Gastroesophageal sphincter (tissue), 4 donors: ENCODE measurements at regions not wholly inside any gene's neighbourhood (a gene's known extent, or its start where the extent isn't known, plus 50 kb on each side); places are given as distances from the start of the nearest gene placed in this dataset.

Source experiments
- ATAC-seq: fragments of 150-250 bp; one replicate; pipeline ENCODE4 v1.9.1; 2016; ENCODE audit warnings: mild to moderate bottlenecking, moderate library complexity
- H3K27ac ChIP-seq, 4 donors: fragments of 200-600 bp; sonication (generic) in 3 of 4; 1 replicate in 3 of 4; 2 replicates in 1 of 4; pipeline ENCODE4 v1.5.1; 2016 to 2019
- H3K27me3 ChIP-seq: fragments of 200-600 bp; sonication (generic); one replicate; pipeline ENCODE4 v1.5.1; 2019
- H3K36me3 ChIP-seq, 2 donors: fragments of 200-600 bp; sonication (generic); one replicate each; pipeline ENCODE4 v1.5.1; 2019; ENCODE audit warnings: control low read depth in 1 of 2
- H3K4me1 ChIP-seq, 3 donors: fragments of 200-600 bp; sonication (generic); 1 replicate in 2 of 3; 2 replicates in 1 of 3; pipeline ENCODE4 v1.5.1; 2016 to 2019; ENCODE audit warnings: control low read depth in 2 of 3
- H3K4me3 ChIP-seq, 2 donors: fragments of 200-600 bp; sonication (generic); one replicate each; pipeline ENCODE4 v1.5.1; 2019; ENCODE audit warnings: mild to moderate bottlenecking in 1 of 2, moderate library complexity in 1 of 2
- H3K9me3 ChIP-seq, 3 donors: fragments of 200-600 bp; sonication (generic); one replicate each; pipeline ENCODE4 v1.5.1; 2017 to 2019; ENCODE audit warnings: control low read depth in 2 of 3
- CTCF ChIP-seq, 4 experiments: fragments of 200-600 bp in 2 of 4; fragments of 450-650 bp in 2 of 4; sonication (generic) in 1 of 4; IDR thresholded peaks; one replicate each; pipeline ENCODE4 v1.5.1; 2017 to 2019; ENCODE audit warnings: antibody characterized with exemption in 4 of 4, mild to moderate bottlenecking in 2 of 4, moderate library complexity in 2 of 4
- EP300 ChIP-seq: sonication (generic); formaldehyde crosslinking; IDR thresholded peaks from one replicate; pipeline ENCODE4 v1.6.1; 2017; ENCODE audit warnings: antibody characterized with exemption, mild to moderate bottlenecking
- POLR2A ChIP-seq, 2 donors: fragments of 450-650 bp; IDR thresholded peaks; one replicate each; pipeline ENCODE4 v1.6.1; 2017; ENCODE audit warnings: antibody characterized with exemption in 2 of 2, mild to moderate bottlenecking in 2 of 2, moderate library complexity in 1 of 2
- POLR2AphosphoS5 ChIP-seq: sonication (generic); formaldehyde crosslinking; IDR thresholded peaks from one replicate; pipeline ENCODE4 v1.6.1; 2017; ENCODE audit warnings: antibody characterized with exemption
- WGBS, 2 donors: methylation state at CpG; one replicate each; pipeline ENCODE4 v1.1.5; 2018; ENCODE audit warnings: low coverage in 1 of 2; 5-methylcytosine and 5-hydroxymethylcytosine counted together

DNA sequence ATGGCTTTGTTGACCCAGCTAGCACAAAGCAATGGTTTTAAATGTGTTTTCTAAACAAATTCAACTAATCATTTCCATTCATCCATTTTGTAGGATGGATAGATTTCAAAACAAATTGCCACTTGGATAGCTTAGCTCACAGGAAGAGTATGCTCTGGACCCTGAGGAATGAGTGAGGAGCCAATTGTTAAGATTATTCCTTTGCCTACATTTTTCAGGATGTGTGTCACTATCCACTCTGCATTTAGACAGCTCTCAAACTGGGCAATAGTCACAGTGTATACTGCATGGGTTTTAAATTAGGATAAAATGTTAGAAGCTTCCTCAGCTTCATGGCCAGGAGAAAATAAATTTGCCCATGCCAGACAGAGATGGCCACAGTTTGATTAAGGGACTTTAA, 605.6 kb upstream of the TEX47 start:
- H3K36me3 ChIP-seq: no peaks in the 10 kb centered on the region
- H3K9me3 ChIP-seq: no peaks in the 10 kb centered on the region
- TF ChIP-seq EP300: no peak
- no peak for TF ChIP-seq POLR2AphosphoS5
- no peak for TF ChIP-seq POLR2A (IDR thresholded peaks at IDR 0.05)
- TF ChIP-seq CTCF (IDR thresholded peaks at IDR 0.05): no peak
- no peak for ATAC-seq
- no peaks in the 10 kb centered on the region for H3K4me1 ChIP-seq
- no peak overlapping the region for H3K4me3 ChIP-seq
- H3K27me3 ChIP-seq: no peaks in the 10 kb centered on the region
- no peak overlapping the region for H3K27ac ChIP-seq

- Histone ChIP-seq H3K27me3 (no peaks in the 10 kb centered on the region), H3K4me3 (no peak overlapping the region), H3K9me3 (no peaks in the 10 kb centered on the region), H3K36me3 (no peaks in the 10 kb centered on the region), H3K27ac (no peak overlapping the region), H3K4me1 (no peaks in the 10 kb centered on the region)
- WGBS, 2 donors: 26 to 36% methylated on average over 3 to 4 of the region's 4 CpGs
- no peak for TF ChIP-seq EP300
- no peak for TF ChIP-seq POLR2AphosphoS5
- TF ChIP-seq POLR2A (IDR thresholded peaks at IDR 0.05): no peak
- no peak for TF ChIP-seq CTCF (IDR thresholded peaks at IDR 0.05)
- ATAC-seq: no peak
These were observed 606.2 kb upstream of the TEX47 start for GRCh38 chr7:89401690-89402089.

- no peaks in the 10 kb centered on the region for H3K27me3 ChIP-seq
- no peaks in the 10 kb centered on the region for H3K4me1 ChIP-seq
- ATAC-seq: no peak
- no peaks in the 10 kb centered on the region for H3K36me3 ChIP-seq
- TF ChIP-seq POLR2AphosphoS5: no peak
- no peak for TF ChIP-seq POLR2A (IDR thresholded peaks at IDR 0.05)
- no peak for TF ChIP-seq EP300
- no peak for TF ChIP-seq CTCF (IDR thresholded peaks at IDR 0.05)
- H3K4me3 ChIP-seq: no peak overlapping the region
- H3K9me3 ChIP-seq: no peaks in the 10 kb centered on the region
- H3K27ac ChIP-seq: no peak overlapping the region
These were observed 656.4 kb upstream of the TEX47 start for GRCh38 chr7:89451911-89452310.

- WGBS, 2 donors: 95 to 96% methylated on average over 1 of the region's 1 CpG
- H3K4me1 ChIP-seq: no peaks in the 10 kb centered on the region
- no peaks in the 10 kb centered on the region for H3K9me3 ChIP-seq
- no peaks in the 10 kb centered on the region for H3K27me3 ChIP-seq
- H3K36me3 ChIP-seq: no peaks in the 10 kb centered on the region
- no peak for ATAC-seq
- no peak for TF ChIP-seq POLR2AphosphoS5
- TF ChIP-seq CTCF (IDR thresholded peaks at IDR 0.05): no peak
- no peak for TF ChIP-seq EP300
- no peak for TF ChIP-seq POLR2A (IDR thresholded peaks at IDR 0.05)
- H3K27ac ChIP-seq: no peak overlapping the region
- no peak overlapping the region for H3K4me3 ChIP-seq
These were observed 661.0 kb upstream of the TEX47 start for GRCh38 chr7:89456556-89456955.

GRCh38 chr7:89458114-89458513, 662.6 kb upstream of the TEX47 start:
- no peak for ATAC-seq
- Histone ChIP-seq H3K9me3 (no peaks in the 10 kb centered on the region), H3K4me3 (no peak overlapping the region), H3K36me3 (no peaks in the 10 kb centered on the region), H3K27me3 (no peaks in the 10 kb centered on the region), H3K4me1 (no peaks in the 10 kb centered on the region), H3K27ac (no peak overlapping the region)
- TF ChIP-seq EP300: no peak
- no peak for TF ChIP-seq POLR2AphosphoS5
- no peak for TF ChIP-seq POLR2A (IDR thresholded peaks at IDR 0.05)
- TF ChIP-seq CTCF (IDR thresholded peaks at IDR 0.05): no peak
- WGBS, 2 donors: 46 to 71% methylated on average over 3 of the region's 3 CpGs
